NCI-H1092 treated with DMSO at 0.1 percent for 48 hours (cell line): ENCODE measurements at regions not wholly inside any gene's neighbourhood (a gene's known extent, or its start where the extent isn't known, plus 50 kb on each side); places are given as distances from the start of the nearest gene placed in this dataset.
A peak's percentile ranks its signal among the peaks of the same experiment; 100 is the strongest.

ENCODE experiments used
- DNase-seq: peaks from one replicate; lab custom pipeline; 2025; lab: John Stamatoyannopoulos, UW

GRCh38 chr10:31606841-31607240, 287.8 kb downstream of the ZEB1 start:
- DNase-seq, result no peak

GRCh38 chr10:31605861-31606525, 287.0 kb downstream of the ZEB1 start:
- no peak for DNase-seq

GRCh38 chr10:31605426-31605825, 286.4 kb downstream of the ZEB1 start:
- DNase-seq, result no peak

- DNase-seq, result no peak
Observed at GRCh38 chr10:31604646-31605170, 285.7 kb downstream of the ZEB1 start.

- DNase-seq, result peak; percentile 58
Observed at GRCh38 chr10:31604096-31604495, 285.1 kb downstream of the ZEB1 start.

GRCh38 chr10:31603235-31604087, 284.4 kb downstream of the ZEB1 start:
- DNase-seq, result peak; percentile 90

GRCh38 chr10:31602541-31603234, 283.7 kb downstream of the ZEB1 start:
- peak; percentile 47 for DNase-seq

- DNase-seq, result no peak
Observed at GRCh38 chr10:31601136-31601535, 282.1 kb downstream of the ZEB1 start.

GRCh38 chr10:31599626-31600504, 280.8 kb downstream of the ZEB1 start:
- no peak for DNase-seq

GRCh38 chr10:31596765-31597164, 277.7 kb downstream of the ZEB1 start:
- DNase-seq, result no peak

GRCh38 chr10:31595992-31596391, 277.0 kb downstream of the ZEB1 start:
- no peak for DNase-seq

GRCh38 chr10:31594347-31594873, 275.4 kb downstream of the ZEB1 start:
- DNase-seq, result no peak

- DNase-seq, result no peak
Observed at GRCh38 chr10:31593124-31593523, 274.1 kb downstream of the ZEB1 start.

GRCh38 chr10:31591569-31591968, 272.6 kb downstream of the ZEB1 start:
- no peak for DNase-seq

- DNase-seq, result no peak
Observed at GRCh38 chr10:31590023-31590800, 271.2 kb downstream of the ZEB1 start.

GRCh38 chr10:31587691-31588090, 268.7 kb downstream of the ZEB1 start:
- DNase-seq, result no peak

- DNase-seq, result no peak
Observed at GRCh38 chr10:31586723-31587638, 268.0 kb downstream of the ZEB1 start.

- no peak for DNase-seq
Observed at GRCh38 chr10:31584876-31585275, 265.9 kb downstream of the ZEB1 start.

- DNase-seq, result no peak
Observed at GRCh38 chr10:31584098-31584631, 265.1 kb downstream of the ZEB1 start.
